HK-2 (cell line): ENCODE measurements at regions not wholly inside any gene's neighbourhood (a gene's known extent, or its start where the extent isn't known, plus 50 kb on each side); places are given as distances from the start of the nearest gene placed in this dataset.
"Not testable (repeated sequence)": the region's sequence is repeated elsewhere in the genome, so short reads cannot be mapped to it uniquely, and the experiment has no call there.

ENCODE experiments used
- DNase-seq: peaks from one replicate; pipeline ENCODE4 v3.0.0-alpha.2; 2018; ENCODE audit not compliant: unreplicated experiment

DNA sequence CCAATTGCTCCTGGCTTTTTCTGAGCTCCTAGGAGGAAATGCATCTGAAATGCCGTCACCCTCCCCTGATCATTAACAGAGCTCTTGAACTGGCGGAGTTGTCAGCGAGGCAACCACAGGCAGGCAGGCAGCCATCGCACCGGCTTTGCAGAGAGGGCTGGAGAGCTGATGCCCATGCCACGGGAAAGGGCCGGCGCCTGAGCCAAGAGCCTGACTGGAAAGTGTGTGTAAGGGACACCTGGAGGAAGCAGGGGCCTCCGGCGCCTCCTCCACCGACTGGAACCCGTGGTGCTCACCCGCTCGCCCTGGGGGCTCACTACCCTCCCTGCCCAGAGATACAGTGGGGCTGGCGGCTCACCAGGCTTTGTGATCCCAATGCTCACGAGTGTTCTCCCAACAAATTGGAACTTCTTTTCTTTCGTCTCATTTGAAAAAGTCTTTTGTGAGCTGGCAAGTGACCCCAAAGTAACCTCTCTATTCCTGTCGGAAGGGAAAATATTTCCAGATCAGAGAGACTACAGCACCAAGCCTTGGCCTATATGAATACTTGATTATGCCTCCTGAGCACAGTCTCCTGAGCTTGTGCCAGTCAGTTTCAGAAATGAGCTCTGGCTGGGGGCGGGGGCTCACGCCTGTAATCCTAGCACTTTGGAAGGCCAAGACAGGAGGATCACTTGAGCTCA, 97.7 kb upstream of the SLC25A33 start:
- DNase-seq, result peak; percentile 90

DNA sequence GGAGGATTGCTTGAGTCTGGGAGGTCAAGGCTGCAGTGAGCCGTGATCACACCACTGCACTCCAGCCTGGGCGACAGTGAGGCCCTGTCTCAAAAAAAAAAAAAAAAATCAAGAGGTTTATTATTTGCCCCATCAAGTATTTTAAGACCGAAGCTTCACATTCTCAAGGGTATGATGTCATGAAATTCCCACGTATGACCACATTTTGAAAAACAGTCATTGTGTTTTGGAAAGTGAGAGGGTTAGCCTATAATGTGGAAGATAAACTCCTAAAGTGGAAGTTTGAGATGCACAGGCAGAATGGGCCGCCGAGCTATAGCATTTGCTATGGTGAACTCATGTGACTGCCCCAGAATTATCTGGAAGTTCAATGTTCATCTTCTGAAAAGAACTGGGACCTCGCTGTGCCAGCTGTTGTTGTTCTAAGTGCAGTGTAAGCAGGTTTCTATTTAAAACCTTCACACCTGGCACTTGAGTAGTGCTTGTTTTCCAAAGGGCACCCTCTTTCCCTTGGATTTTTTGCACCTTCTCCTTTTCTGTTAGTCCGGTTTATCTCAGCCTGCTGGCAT, 96.9 kb upstream of the SLC25A33 start:
- DNase-seq, result no peak

DNA sequence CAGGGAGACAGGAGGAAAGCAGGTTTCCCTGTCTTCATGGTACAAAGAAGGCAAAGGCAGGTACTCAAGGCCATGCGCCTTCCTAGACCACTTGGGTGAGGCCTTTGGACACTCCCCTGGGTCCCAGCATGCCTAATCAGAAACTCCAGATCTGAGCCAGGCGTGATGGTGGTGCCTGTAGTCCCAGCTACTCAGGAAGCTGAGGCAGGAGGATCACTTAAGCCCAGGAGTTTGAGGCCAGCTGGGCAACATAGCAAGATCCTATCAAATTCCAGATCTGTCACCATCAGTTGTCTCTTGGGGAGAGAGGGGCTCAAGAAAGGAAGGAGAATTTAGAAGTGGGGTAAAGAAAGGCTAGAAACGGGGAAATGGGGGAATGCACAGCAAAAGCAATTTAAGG, 96.3 kb upstream of the SLC25A33 start:
- DNase-seq, result no peak

DNA sequence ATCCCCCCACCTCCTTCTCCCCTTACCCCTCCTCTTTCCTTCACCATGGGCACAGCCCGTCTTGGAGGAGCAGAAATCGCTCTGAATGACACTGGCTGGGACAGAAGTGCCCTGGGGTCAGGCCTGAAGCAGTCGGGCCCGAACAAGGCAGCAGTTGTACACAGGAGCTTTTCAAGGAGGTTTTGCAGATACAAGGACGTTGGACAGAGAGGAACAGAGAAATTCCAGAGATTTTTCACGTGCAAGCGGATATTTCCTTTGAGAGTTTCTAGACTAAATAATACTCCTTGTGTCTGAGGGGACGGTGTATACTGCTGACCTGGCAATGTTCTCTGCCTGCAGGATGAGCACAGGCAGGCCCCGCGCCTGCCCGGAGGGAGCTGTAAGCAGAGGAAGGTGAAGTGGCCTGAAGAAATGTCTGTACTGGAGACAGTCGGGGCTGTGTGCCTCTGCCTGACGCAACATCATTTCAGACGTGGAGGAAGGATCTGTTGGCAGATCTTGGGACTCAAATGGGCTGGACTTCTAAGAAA, 95.3 kb upstream of the SLC25A33 start:
- no peak for DNase-seq

DNA sequence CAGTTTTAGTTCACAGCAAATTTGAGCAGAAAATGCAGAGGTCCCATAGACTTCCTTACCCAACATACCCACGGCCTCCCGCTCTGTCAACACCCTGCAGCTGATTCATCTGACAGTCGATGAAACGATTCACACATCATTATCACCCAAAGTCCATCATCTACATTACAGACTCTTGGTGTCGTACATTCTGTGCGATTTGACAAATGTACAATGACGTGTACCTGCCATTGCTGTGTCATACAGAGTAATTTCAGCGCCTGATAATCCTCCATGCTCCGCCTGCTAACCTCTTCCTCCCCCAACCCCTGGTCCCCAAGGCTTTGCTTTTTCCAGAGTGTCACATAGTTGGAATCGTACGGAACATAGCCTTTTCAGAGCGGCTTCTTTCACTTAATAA, 94.7 kb upstream of the SLC25A33 start:
- DNase-seq, result no peak

DNA sequence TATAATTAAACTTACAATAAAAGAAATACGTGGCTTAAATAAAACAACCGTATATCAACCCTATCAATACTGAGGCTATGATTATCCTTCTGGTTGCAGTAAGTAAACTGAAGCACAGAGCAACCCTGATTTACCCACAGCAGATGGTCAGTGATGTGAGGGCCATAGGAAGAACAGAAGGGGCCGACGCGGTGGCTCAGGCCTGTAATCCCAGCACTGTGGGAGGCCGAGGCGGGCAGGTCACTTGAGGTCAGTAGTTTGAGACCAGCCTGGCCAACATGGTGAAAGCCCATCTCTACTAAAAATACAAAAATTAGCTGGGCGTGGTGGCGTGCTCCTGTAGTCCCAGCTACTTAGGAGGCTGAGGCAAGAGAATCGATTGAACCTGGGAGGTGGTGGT, 94.2 kb upstream of the SLC25A33 start:
- DNase-seq, result not testable (repeated sequence)

DNA sequence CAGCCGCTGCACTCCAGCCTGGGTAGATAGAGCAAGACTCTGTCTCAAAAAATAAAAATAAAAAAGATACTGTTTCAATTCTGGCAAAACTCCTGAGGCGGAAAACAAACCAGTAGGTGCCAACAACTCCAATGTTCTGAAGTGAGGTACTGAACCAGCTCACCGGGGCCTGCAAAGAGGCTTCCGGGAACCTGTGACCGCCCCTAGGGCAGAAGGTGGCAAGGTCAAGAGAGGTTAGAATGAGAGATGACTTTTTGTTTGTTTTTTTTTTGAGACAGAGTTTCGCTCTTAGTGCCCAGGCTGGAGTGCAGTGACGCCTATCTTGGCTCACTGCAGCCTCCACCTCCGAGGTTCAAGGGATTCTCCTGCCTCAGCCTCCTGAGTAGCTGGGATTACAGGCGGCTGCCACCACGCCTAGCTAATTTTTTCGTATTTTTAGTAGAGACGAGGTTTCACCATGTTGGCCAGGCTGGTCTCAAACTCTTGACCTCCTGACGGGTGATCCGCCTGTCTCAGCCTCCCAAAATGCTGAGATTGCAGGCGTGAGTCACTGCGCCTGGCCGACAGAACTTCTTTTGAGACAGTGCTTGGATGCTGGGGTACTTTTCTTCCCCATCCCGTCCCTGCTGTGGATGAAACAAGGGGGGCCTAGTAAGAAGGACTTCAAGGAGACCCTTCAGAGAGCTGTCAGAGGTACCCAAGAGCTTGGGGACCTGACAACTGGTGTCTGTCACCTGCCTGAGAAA, 91.9 kb upstream of the SLC25A33 start:
- DNase-seq, result no peak

DNA sequence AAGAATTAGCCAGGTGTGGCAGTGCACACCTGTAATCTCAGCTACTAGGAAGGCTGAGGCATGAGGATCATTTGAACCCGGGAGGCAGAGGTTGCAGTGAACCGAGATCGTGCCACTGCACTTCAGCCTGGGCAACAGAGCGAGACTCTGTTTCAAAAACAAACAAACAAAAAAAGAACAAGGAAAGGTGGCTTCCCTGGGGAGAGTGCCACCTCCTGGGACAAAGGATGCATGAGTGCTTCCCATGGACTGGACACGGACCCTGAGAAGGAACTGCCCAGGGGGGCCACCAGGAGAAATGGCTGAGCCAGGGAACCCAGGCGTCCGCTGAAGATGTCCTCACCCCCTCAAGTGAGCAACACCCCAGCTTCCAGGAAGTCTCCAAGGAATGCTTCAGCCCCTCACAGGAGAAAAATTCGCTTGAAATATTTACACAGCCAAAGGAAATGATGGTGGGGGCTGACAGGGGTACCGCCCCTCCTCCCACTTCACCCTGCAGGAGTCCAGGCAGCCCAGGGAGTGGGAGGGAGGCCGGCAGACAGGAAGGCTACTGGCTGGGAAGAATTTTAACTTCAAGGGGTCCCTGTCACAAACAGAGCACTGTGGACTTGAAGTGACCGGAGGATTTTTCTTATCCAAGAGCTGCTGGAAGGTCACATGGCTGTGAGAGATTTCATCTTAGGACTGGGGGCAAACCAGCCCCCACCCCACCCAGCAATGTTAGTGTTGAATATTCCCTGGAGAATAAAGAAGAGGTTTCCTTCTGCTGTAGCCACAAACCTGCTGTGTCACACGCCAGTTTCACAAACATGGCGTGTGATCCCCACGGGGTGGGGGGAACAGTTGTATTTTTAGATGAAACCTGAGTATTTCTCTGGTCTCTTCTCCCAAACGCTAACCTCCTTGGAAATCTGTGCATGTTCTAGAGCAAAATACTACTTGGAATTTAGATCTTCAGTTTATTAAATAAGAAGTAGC, 90.8 kb upstream of the SLC25A33 start:
- no peak for DNase-seq

DNA sequence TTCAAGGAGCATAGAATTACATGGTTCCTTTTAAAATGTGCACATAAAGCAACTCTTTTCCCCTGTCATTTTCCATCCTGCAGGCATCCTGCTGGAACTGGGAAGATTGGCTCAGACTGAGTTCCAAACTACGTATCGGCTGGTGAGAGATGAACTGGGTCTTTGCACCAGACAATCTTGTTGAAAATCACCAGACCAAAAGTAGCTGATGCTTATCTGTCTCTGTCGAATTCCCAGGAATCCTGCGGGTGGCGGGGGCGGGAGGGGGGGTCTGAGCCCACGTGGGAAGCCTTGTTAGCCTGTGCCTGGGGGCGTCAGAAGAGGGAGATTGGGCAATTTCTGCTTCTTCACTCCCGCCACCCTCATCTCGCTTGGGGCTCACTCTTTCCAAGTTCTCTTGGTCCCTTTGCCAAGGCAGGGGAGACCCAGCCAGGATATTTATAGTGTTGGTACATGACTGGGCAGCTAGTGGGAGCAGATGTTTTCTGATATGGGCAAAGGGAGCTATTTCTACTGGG, 90.1 kb upstream of the SLC25A33 start:
- DNase-seq, result no peak

DNA sequence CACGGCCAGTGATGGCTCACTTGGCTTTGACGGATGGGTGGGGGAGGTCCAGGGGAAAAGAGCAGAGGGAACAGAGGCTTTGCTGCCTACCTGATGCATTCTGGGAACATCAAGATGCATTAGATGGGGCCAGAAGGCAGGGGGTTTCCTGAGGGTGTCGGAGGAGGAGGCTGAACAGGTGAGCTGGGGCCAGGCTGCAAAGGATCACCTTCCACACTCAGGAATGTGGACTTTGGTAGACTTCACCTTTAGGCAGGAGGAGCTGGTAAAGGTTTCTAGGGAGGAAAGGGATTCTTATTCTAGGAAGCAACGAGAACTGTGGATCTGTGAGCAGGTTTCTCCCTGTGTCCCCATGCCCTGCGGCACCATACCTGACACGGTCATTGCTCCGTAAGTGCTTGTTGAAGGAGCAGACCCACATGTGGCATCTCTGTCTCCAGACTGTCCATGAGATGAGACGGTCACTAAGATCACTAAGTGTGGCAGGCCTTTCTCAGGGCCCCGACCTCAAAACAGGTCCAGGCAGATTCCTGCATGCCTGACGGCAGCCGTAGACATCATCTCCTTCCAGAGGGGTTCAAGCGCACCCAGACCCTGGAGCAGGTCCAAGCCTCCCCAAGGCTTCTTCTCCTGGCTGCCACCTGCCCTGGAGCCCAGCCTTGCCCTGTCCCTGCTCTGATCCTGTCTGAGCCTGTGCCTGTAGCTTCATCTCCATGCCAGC, 89.1 kb upstream of the SLC25A33 start:
- DNase-seq, result no peak

DNA sequence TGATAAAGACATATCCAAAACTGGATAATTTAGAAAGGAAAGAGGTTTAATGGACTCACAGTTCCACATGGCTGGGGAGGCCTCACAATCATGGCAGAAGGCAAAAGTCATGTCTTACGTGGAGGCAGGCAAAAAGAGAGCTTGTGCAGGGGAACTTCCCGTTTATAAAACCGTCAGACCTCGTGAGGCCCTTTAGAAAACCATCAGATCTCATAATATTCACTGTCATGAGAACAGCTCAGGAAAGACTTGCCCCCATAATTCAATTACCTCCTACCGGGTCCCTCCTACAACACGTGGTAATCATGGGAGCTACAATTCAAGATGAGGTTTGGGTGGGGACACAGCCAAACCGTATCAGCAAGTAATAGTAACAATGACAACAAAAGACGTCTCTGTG, 88.2 kb upstream of the SLC25A33 start:
- no peak for DNase-seq

DNA sequence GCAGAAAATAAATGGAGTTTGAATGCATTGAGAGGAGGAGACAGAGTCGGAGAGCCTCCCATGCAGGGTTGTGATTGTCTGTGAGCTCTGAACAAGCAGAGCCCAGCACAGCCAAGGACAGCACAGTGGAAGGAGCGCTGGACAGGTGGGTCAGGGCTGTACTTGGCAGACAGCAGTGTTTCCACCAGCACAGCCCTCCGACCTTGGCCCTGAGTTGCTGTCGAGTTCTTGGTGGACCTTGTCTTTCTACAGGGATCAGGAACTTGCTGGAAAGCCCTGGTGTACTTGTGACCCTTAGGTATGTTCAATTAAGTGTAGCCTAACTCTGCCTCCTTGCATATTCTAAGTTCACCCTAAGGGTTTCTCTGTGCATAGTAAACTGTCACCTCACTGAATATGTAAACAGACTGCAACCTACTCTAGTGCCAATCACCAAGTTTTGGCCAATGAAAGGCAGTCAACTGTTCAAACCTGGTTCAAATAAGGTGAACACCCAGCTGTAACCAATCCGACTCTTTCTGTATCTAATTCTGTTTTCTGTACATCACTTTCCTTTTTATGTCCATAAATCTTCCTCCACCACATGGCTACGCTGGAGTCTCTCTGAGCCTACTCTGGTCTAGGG, 86.6 kb upstream of the SLC25A33 start:
- no peak for DNase-seq

DNA sequence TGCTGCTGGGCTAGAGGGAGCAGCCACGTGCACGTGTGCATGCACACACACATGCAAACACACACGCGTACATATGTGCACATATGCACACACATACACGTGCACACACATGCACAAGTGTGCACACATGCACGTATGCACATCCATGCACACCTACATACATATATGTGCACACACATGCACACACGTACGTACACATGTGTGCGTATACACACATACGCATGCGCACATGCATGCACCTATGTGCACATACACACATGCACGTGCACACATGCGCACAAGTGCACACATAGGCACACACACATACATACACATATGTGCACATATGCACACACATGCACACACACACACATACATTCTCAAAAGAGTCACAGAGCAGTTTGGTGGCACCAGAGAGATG, 85.9 kb upstream of the SLC25A33 start:
- no peak for DNase-seq

DNA sequence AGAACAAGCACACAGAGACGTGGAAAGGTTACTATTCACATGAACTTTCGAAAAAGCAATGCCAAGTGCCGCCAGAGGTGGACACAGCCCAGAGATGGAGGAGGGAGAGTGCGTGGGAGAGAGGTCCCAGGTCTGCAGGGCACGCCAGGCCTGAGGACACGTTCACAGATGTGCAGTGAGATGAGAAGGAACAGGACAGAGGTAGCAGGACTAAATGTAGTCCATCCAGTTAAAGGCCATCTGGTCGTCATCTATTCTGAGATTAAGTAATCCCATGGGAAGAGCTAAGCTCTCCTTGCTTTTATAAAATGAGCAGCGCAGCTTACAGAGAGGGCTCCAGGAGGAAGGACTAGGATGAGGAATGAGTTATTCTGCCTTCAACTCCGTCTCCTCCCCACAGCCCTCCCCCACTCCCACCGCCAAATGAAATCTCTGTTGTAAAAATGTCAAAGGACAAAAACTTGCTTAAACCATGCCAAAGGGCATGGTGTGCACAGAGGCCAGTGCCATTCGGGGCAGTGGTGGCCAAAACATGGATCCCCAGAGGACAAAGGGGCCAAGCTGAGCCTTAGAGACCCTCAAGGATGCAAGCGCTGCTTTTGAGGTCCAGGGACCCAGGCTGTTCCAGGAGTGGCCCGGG, 85.4 kb upstream of the SLC25A33 start:
- DNase-seq, result no peak

DNA sequence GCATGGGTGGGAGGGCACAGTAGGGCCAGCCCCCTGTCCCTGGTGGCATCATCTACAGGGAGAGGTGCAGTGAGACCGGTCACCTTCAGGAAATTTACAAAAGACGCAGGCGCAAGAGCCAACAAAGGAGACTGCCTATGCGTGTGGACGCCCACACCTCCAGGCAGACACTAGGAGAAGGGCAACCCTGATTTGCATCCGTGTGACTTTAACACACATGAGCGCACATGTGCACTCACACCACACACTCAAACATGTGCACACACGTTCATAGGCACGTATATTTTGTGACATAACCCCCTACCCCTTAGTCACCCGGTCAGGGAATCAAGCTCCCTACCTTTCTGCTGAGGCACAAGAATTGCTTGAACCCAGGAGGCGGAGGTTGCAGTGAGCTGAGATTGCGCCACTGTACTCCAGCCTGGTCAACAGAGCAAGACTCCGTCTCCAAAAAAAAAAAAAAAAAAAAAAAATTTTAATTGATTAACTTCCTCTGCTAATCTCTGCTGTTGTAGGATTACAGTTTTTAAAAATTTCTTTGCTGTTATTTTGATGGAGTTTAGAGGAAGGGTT, 84.7 kb upstream of the SLC25A33 start:
- DNase-seq, result no peak

DNA sequence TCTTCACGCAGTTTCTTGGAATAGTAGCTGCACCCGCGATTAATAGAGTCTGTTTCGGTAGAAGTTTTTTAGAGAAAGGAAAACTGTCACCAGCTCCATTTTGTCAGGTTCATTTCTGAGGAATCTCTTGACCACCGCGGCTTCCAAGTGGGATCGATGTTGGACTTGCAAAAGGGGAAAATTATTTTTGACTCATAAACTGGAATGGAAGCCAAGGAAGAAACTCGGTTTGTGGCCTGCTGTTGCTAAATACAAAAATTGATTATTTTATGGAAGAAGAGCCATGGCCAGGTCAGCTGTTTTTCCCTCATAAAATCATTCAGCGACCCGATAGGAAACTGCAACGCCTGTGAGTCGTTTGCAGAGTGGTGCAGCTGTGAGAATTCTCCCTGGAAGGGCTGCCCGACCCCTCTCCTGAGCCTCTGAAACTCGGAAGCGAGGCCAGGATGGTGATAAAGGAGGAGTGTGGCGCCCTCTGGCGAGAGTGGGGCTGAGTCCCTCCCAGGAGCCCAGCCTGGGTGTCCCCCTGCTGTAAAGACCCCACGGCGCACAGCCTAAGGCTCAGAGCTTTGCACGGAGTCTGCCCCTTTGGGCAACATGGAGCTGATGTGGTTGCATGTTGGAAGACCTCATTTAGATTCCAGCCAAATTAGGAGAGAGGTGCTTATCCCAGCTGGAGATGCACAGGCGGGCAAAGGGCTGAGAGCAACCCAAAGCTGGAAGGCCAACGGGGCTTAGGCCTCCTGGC, 83.6 kb upstream of the SLC25A33 start:
- peak; percentile 60 for DNase-seq

DNA sequence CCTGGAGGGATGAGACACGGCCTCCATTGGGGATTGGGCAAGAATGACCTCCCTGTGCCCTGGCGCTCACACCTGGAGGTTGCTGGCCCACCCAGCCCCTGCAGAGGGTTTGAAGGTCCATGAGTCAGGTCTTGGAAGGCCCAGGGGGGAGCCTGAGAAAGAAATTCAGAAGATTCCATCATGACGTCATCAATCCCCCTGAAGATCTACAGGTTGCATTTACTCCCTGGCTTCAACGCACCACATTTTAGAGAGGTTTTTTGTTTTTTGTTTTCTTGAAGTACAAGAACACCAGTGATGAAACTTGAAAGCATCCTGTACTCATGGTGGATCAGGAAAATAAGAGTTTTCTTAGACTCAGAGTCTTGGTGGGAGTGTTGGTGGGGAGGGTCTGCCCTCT, 82.4 kb upstream of the SLC25A33 start:
- no peak for DNase-seq

DNA sequence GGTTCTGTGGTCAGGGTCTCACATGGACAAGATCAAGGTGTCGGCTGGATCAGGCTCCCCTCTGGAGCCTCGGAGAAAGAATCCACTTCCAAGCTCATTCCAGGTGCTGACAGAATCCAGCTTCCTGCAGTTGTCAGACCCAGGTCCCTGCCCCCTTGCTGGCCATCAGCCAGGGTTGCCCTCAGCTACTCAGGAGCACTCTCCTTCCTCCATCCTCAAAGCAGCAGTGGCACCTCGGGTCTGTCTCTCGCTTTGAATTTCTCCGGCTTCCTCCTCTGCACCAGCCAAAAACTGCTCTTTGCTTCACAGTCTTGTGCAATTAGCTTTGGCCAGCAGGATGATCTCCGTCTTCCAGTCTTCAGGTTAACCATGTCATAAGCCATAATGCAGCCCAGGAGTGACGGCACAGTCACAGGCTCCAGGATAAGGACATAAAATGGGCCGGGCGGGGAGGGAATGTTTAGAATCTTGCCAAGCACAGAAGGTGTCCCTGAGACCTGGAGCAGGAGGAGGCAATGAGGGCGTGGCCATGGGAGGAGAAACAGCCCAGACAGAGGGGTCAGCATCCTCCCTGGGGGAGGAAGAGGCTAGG, 79.4 kb upstream of the SLC25A33 start:
- no peak for DNase-seq
